HepG2 (cell line): ENCODE measurements at regions not wholly inside any gene's neighbourhood (a gene's known extent, or its start where the extent isn't known, plus 50 kb on each side); places are given as distances from the start of the nearest gene placed in this dataset.

Experiments
- KDM3A ChIP-seq: IDR thresholded peaks from 2 replicates; pipeline ENCODE4 v1.6.1; 2018; ENCODE audit warnings: low read depth, missing compliant biosample characterization
- KLF12 ChIP-seq: sonication (generic); formaldehyde crosslinking; IDR thresholded peaks from 2 replicates; pipeline ENCODE4 v1.4.0; 2020; ENCODE audit warnings: missing genetic modification reagents, borderline replicate concordance
- ZSCAN22 ChIP-seq: sonication (generic); formaldehyde crosslinking; IDR thresholded peaks from 2 replicates; pipeline ENCODE4 v1.4.0; 2020; ENCODE audit warnings: mild to moderate bottlenecking, missing genetic modification reagents
- TF ChIP-seq, protein P1 (sequence below), 2 experiments: sonication (generic) in 1 of 2; formaldehyde crosslinking in 1 of 2; IDR thresholded peaks; 2 replicates each; pipeline versions ENCODE4 v1.6.1 to v1.9.0; 2014 to 2022; ENCODE audit warnings: antibody characterized with exemption in 1 of 2, borderline replicate concordance in 1 of 2, inconsistent platforms in 1 of 2, low read depth in 1 of 2, missing genetic modification reagents in 1 of 2

DNA sequence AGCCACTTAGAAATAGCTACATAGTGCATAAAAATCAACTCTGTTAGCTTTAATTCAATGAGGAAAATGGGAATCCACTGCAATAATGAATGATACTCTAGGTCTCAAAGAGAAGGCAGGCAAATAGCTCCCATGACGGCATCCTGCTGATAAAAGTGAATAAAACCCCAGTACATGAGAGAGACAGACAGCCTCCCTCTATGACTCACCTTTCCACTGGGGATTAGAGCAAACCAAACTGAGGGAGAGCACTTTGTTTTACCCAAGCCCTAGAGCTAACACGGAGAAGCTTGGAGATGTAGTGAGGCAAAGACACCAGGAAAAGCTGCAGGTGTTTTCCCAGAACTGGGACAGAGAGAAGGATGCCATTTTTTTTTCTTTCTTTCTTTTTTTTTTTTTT, 621.9 kb downstream of the LRRIQ3 start:
- TF ChIP-seq KDM3A (CRISPR knock-in tag) (no peak), ZSCAN22 (CRISPR knock-in tag) (no peak), KLF12 (CRISPR knock-in tag) (no peak)
- TF ChIP-seq, protein P1, sequence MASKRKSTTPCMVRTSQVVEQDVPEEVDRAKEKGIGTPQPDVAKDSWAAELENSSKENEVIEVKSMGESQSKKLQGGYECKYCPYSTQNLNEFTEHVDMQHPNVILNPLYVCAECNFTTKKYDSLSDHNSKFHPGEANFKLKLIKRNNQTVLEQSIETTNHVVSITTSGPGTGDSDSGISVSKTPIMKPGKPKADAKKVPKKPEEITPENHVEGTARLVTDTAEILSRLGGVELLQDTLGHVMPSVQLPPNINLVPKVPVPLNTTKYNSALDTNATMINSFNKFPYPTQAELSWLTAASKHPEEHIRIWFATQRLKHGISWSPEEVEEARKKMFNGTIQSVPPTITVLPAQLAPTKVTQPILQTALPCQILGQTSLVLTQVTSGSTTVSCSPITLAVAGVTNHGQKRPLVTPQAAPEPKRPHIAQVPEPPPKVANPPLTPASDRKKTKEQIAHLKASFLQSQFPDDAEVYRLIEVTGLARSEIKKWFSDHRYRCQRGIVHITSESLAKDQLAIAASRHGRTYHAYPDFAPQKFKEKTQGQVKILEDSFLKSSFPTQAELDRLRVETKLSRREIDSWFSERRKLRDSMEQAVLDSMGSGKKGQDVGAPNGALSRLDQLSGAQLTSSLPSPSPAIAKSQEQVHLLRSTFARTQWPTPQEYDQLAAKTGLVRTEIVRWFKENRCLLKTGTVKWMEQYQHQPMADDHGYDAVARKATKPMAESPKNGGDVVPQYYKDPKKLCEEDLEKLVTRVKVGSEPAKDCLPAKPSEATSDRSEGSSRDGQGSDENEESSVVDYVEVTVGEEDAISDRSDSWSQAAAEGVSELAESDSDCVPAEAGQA (IDR thresholded peaks at IDR 0.05; ENCODE audit: low read depth): no peak
- TF ChIP-seq, protein P1 (CRISPR knock-in tag; IDR thresholded peaks at IDR 0.05; ENCODE audit: borderline replicate concordance): no peak
